Lower leg skin (tissue), 3 donors: ENCODE measurements at regions not wholly inside any gene's neighbourhood (a gene's known extent, or its start where the extent isn't known, plus 50 kb on each side); places are given as distances from the start of the nearest gene placed in this dataset.
"Not testable (repeated sequence)": the region's sequence is repeated elsewhere in the genome, so short reads cannot be mapped to it uniquely, and the experiment has no call there.

Experiments used
- DNase-seq, 2 donors: peaks; one replicate each; pipeline ENCODE4 v3.0.0-alpha.2; 2019; ENCODE audit warnings: low spot score in 2 of 2
- H3K4me3 ChIP-seq: fragments of 200-600 bp; sonication (generic); 2 replicates; pipeline ENCODE4 v1.5.1; 2017; ENCODE audit warnings: mild to moderate bottlenecking, low read depth; ENCODE audit not compliant: poor library complexity, severe bottlenecking
- WGBS, 2 donors: methylation state at CpG; one replicate each; pipeline ENCODE4 v1.1.5; 2018; 5-methylcytosine and 5-hydroxymethylcytosine counted together
- intact Hi-C: fragments of 100-400 bp; cut with DNase I; formaldehyde crosslinking; loops from one replicate; pipeline ENCODE4 v1.15.0; 2023; ENCODE audit warnings: low total_unique reads

DNA sequence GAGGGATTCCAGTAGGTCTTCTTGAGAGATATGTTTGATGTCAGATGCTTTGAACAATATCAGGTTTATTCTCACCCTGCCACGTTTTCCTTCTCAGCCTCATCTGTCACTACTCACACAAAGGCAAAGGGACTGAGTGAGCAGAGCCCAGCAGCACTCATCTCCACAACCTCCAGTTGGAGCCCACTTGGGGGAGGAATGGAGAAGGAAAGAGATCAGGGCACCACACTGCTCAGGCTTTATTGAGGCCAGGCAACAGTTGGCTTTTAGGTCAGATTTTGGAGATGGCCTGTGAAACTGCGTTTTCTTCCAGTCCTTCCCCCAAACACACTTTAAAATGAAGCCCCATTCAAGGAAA is 57.3 kb upstream of the SEC22B start:
- no CpG with 5 or more reads among the region's 2 CpGs for WGBS, 2 donors
- DNase-seq, H3K4me3 ChIP-seq, intact Hi-C loops: not testable (repeated sequence)

DNA sequence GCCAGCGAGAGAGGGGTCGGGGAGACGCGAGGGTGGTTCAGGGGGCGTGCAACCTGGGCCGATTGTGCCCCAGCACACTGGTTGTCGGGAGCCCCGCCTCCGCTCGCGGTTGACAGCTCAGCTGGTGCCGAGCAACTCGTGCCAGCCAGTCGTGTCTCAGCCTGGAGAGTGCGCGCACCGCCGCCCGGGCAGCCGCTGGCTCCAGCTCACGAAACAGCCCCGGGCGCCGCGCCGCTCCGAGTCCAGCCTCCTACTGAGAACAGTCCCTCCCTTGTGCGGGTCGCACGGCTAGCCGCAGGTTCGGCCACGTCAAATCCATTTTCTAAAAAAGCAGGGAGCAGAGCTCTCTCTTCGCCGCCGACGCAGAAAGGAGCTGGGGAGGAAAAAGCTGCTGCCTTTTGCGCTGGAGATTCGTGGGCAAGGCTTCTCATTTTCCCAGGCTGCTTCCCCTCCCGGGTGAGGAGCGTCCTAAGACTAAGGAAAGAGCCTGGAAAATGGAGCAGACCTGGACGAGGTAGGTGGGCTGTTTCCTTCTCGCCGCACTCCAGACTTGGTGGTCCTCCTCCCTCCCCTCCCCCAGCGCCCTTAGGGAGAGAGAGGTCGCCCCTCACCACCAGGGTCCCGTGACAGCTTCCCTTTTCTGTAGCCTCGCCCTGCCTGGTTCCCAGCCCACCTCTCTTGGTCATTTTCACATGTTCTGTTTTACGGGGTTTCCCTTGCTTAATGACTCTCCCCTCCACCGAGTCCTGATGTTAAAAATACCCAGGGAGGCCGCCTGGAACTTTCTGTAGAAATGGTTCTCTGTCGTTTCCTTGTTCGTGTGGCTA is 56.7 kb upstream of the SEC22B start:
- intact Hi-C loops, DNase-seq, H3K4me3 ChIP-seq: not testable (repeated sequence)
- no CpG with 5 or more reads among the region's 53 CpGs for WGBS, 2 donors

DNA sequence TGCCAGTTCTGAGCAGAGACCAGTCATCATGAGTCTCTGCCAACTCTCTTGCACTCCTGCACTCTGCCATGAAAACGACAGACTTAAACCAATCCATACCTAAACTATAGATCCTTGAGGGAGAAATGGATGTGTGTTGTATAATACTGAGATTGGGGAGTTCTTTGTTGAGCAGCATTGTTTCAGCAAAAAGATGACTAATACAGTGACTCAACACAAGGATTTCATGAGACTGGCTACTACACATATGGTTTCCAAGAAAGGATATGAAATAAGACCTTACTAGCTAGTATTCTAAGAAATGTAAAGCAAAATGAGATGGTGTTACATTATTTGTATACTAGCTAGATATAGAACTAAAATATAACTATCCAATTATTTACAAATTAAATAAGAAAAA is 53.5 kb upstream of the SEC22B start:
- intact Hi-C loops, H3K4me3 ChIP-seq, DNase-seq: not testable (repeated sequence)
- WGBS, 2 donors = no CpG with 5 or more reads among the region's 1 CpG
